ENCODE measurements at regions not wholly inside any gene's neighbourhood (a gene's known extent, or its start where the extent isn't known, plus 50 kb on each side); places are given as distances from the start of the nearest gene placed in this dataset.

GRCh38 chr7:20520530-20520929 is 94.9 kb upstream of the ABCB5 start:
- TF ChIP-seq ZNF114 (tag by site-specific recombination; IDR thresholded peaks at IDR 0.05) (no peak), ZNF366 (tag by site-specific recombination; conservative IDR thresholded peaks at IDR 0.05) (no peak), ZSCAN5A (tag by site-specific recombination; IDR thresholded peaks at IDR 0.05) (no peak), KLF7 (tag by site-specific recombination; IDR thresholded peaks at IDR 0.05; ENCODE audit: borderline replicate concordance) (no peak), ZNF23 (tag by site-specific recombination; IDR thresholded peaks at IDR 0.05; ENCODE audit: borderline replicate concordance) (no peak), ELK4 (IDR thresholded peaks at IDR 0.05; ENCODE audit: borderline replicate concordance, low read depth, low read length) (no peak), ZNF324 (tag by site-specific recombination; IDR thresholded peaks at IDR 0.05) (no peak), ZNF843 (tag by site-specific recombination; IDR thresholded peaks at IDR 0.05) (no peak), ZNF629 (tag by site-specific recombination; IDR thresholded peaks at IDR 0.05) (no peak), ZBTB26 (tag by site-specific recombination; optimal IDR thresholded peaks at IDR 0.05) (no peak), ZNF24 (tag by site-specific recombination; IDR thresholded peaks at IDR 0.05) (no peak), ZFP41 (tag by site-specific recombination; IDR thresholded peaks at IDR 0.05; ENCODE audit: borderline replicate concordance) (no peak), ZNF426 (tag by site-specific recombination; IDR thresholded peaks at IDR 0.05) (no peak), ZNF677 (tag by site-specific recombination; IDR thresholded peaks at IDR 0.05) (no peak), ZBTB11 (tag by site-specific recombination; conservative IDR thresholded peaks at IDR 0.05; ENCODE audit: low read depth) (no peak), ZNF112 (tag by site-specific recombination; IDR thresholded peaks at IDR 0.05) (no peak), PBX3 (CRISPR knock-in tag; IDR thresholded peaks at IDR 0.05) (no peak), ZNF169 (tag by site-specific recombination; IDR thresholded peaks at IDR 0.05) (no peak), ZNF37A (tag by site-specific recombination; IDR thresholded peaks at IDR 0.05) (no peak), ZNF202 (tag by site-specific recombination; IDR thresholded peaks at IDR 0.05; ENCODE audit: borderline replicate concordance) (no peak)
- H3K36me3 ChIP-seq (ENCODE audit: control insufficient read depth in 2 of 2, insufficient read depth in 1 of 2, low read length in 2 of 2): no peaks in the 10 kb centered on the region
- CTCF ChIA-PET: interaction anchor here (0.9 kb wide), 1 partner anchor 19 kb away, joined by 4 read pairs; no protein-coding TSS in a partner anchor
- H3K27ac ChIP-seq (ENCODE audit: extremely low read depth, low read depth, low read length): no peak overlapping the region
- H3K4me3 ChIP-seq (ENCODE audit: low read depth, low read length): no peak overlapping the region
- H3K4me1 ChIP-seq (ENCODE audit: control insufficient read depth, insufficient read depth, low read length): no peaks in the 10 kb centered on the region
- POLR2A ChIA-PET: no interaction called here
- no peaks in the 10 kb centered on the region for H3K9me3 ChIP-seq (ENCODE audit: control insufficient read depth, insufficient read depth, low read depth, low read length)
